Muscle of leg (tissue), 3 donors: ENCODE measurements at regions not wholly inside any gene's neighbourhood (a gene's known extent, or its start where the extent isn't known, plus 50 kb on each side); places are given as distances from the start of the nearest gene placed in this dataset.

ENCODE experiments used
- DNase-seq: peaks from one replicate; pipeline ENCODE4 v3.0.0; 2013
- H3K27ac ChIP-seq: one replicate; pipeline ENCODE4 v1.5.1; 2013; ENCODE audit warnings: mild to moderate bottlenecking, low read length, control low read depth
- H3K27me3 ChIP-seq: one replicate; pipeline ENCODE4 v1.6.1; 2013; ENCODE audit warnings: low read length; ENCODE audit not compliant: control insufficient read depth, insufficient read depth
- H3K36me3 ChIP-seq: one replicate; pipeline ENCODE4 v1.6.1; 2013; ENCODE audit warnings: low read length; ENCODE audit not compliant: control insufficient read depth, insufficient read depth
- H3K4me1 ChIP-seq: one replicate; pipeline ENCODE4 v1.6.1; 2013; ENCODE audit warnings: low read length; ENCODE audit not compliant: control insufficient read depth, insufficient read depth
- H3K4me3 ChIP-seq: one replicate; pipeline ENCODE4 v1.5.1; 2013; ENCODE audit warnings: low read length, control low read depth
- H3K9me3 ChIP-seq: replicated peaks from 2 replicates; pipeline ENCODE4 v1.6.1; 2013; ENCODE audit warnings: low read depth, low read length; ENCODE audit not compliant: control insufficient read depth
- WGBS: methylation state at CpG from one replicate; pipeline ENCODE4 v1.1.5; 2013; ENCODE audit warnings: missing lambda C conversion rate; ENCODE audit not compliant: insufficient coverage; 5-methylcytosine and 5-hydroxymethylcytosine counted together

DNA sequence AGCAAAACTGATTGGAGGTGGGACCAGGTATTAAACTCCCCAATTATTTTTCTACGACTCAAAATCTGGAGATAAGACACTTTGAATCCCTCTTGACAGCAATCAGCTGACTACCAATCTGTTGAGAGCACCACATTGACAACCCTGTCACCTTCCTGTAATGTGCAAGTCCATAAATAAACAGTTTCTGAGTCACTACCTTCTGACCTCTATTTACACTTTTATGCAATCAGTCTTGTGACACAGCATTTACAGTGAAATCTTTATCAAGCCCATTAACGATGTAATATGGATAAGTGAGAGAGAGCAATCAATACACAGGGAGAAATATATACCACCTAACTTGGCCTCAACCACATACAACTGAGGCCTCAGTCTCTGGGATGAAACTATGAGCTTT, 283.7 kb upstream of the ANO5 start:
- Histone ChIP-seq H3K27ac (no peak overlapping the region), H3K27me3 (no peaks in the 10 kb centered on the region), H3K4me1 (no peaks in the 10 kb centered on the region), H3K4me3 (no peak overlapping the region), H3K36me3 (no peaks in the 10 kb centered on the region), H3K9me3 (no peaks in the 10 kb centered on the region)
- 80% methylated on average over 1 of the region's 2 CpGs for WGBS
- DNase-seq = no peak

DNA sequence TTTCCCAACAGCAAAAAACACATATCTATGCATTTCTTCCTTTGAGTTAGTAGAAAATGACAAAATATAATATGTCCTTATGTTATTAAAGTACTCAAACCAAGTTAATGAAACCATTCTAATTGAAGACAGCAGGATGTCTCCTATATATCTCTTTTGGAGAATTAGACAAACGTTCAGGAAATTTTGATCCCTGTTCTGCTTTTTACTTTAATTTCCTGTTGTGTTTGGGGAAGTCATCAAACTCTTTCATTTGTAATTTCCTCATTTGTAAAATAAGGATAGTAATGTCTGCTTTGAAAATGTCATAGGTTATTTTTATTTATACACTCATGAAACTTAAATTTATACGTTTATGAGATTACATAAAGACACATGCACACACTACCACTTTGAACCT, 281.8 kb upstream of the ANO5 start:
- no peaks in the 10 kb centered on the region for H3K9me3 ChIP-seq
- no peak overlapping the region for H3K4me3 ChIP-seq
- H3K27me3 ChIP-seq = no peaks in the 10 kb centered on the region
- no peaks in the 10 kb centered on the region for H3K4me1 ChIP-seq
- WGBS = no CpG with 5 or more reads among the region's 2 CpGs
- H3K27ac ChIP-seq = no peak overlapping the region
- no peaks in the 10 kb centered on the region for H3K36me3 ChIP-seq
- DNase-seq = no peak

DNA sequence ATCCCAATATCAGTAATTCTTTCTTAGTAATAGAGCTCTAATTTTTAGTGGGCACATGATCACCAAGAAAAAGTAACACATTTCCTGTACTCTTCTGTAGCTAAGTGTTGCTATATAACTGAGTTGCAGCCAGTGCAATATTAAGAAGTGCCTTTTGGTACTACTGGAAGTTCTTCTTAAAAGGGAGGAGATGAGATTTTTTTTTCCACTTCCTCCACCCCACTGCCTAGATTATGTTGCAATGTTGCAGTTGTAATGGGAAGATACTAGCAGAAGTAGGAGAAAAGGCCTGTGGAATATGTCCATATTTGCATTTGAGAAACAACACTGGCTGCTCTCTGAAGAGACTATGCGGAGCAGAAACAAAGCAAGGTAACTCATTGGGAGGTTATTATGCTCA, 280.6 kb upstream of the ANO5 start:
- H3K9me3 ChIP-seq = no peaks in the 10 kb centered on the region
- H3K27me3 ChIP-seq = no peaks in the 10 kb centered on the region
- H3K27ac ChIP-seq = no peak overlapping the region
- H3K36me3 ChIP-seq = no peaks in the 10 kb centered on the region
- no peak overlapping the region for H3K4me3 ChIP-seq
- 100% methylated on average over 1 of the region's 1 CpG for WGBS
- H3K4me1 ChIP-seq = no peaks in the 10 kb centered on the region
- DNase-seq = no peak

DNA sequence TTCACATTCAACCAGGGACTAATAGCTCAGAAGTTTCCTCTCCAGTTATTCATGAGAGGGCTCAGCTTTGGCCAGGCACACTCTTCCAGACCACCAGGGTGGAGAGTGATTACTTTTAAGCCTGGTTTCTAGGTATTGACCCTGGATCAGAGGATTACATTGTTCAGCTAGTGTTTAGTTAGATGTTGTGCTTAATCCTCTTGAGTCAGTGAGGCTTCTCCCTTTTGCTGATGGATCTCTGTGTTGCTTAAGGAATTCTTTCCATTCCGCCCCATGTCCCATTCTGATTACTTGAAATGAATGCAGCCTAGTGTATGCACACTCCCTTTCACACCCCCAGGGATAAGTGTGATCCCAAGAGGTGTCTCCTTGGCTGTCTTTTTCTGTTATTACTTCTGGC, 271.7 kb upstream of the ANO5 start:
- H3K4me3 ChIP-seq = no peak overlapping the region
- WGBS = 20% methylated on average over 1 of the region's 1 CpG
- H3K27me3 ChIP-seq = no peaks in the 10 kb centered on the region
- H3K27ac ChIP-seq = no peak overlapping the region
- no peaks in the 10 kb centered on the region for H3K36me3 ChIP-seq
- no peak for DNase-seq
- no peaks in the 10 kb centered on the region for H3K9me3 ChIP-seq
- no peaks in the 10 kb centered on the region for H3K4me1 ChIP-seq

DNA sequence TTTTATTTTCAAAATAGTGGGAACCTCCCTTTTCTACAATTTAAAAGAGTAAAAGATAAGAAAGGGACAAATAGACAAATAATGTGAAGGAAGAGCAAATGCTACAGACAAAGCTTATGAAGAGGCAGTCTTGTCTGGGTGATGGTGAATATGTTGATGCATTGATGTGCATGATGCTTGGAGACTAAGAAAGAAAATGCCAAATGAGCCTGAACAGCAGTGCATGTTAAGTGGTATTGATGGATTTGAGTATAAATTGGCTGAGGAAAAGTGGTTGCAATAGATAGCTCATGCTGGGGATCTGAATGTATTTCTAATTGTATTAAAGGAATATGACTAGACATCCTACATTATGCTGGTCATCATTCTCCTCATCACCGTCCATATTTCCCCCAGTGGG, 268.6 kb upstream of the ANO5 start:
- no peaks in the 10 kb centered on the region for H3K36me3 ChIP-seq
- no peak overlapping the region for H3K4me3 ChIP-seq
- no peak for DNase-seq
- H3K27ac ChIP-seq = no peak overlapping the region
- no peaks in the 10 kb centered on the region for H3K4me1 ChIP-seq
- WGBS = no CpG with 5 or more reads among the region's 1 CpG
- no peaks in the 10 kb centered on the region for H3K27me3 ChIP-seq
- no peaks in the 10 kb centered on the region for H3K9me3 ChIP-seq

DNA sequence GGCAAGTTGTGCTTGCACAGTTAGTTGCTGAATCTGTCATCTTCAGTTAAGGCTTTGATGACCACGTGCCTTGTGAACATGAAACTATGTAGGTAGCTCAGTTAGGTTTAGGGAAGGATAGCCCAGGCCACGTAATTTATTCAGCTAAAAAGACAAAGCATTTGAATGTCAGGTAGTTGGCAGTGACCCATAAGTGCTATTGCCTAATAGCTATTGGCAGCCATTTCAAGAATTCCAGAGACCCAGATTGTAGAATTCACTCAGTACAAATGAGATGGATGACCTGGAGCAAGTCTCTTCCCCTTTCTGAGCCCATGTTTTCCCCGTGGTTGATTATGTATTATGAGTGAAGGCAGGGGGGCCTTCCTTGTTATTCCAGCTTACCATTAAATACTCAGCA, 265.3 kb upstream of the ANO5 start:
- Histone ChIP-seq H3K4me1 (no peaks in the 10 kb centered on the region), H3K4me3 (no peak overlapping the region), H3K36me3 (no peaks in the 10 kb centered on the region), H3K9me3 (no peaks in the 10 kb centered on the region), H3K27me3 (no peaks in the 10 kb centered on the region), H3K27ac (no peak overlapping the region)
- no CpG with 5 or more reads among the region's 3 CpGs for WGBS
- no peak for DNase-seq

DNA sequence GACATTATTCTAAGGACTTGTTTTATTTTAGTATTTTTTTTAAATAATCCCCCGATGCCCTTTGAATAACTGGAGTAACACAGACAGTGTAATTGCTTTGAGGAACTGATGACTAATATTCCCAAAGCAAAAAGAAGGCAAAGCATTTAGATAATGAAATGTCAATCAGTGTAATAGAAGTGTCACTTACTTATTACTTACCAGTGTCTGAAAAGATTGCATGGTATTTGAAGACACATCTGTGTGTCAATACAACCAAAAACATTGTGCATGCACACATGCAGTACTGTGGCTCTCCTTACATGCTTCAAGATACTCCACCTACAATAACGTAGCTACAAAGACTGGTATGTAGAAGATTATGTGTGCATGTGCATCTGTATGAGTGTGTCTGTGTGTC, 264.0 kb upstream of the ANO5 start:
- Histone ChIP-seq H3K36me3 (no peaks in the 10 kb centered on the region), H3K27ac (no peak overlapping the region), H3K9me3 (no peaks in the 10 kb centered on the region), H3K4me1 (no peaks in the 10 kb centered on the region), H3K27me3 (no peaks in the 10 kb centered on the region), H3K4me3 (no peak overlapping the region)
- DNase-seq = no peak
- WGBS = no CpG with 5 or more reads among the region's 2 CpGs

DNA sequence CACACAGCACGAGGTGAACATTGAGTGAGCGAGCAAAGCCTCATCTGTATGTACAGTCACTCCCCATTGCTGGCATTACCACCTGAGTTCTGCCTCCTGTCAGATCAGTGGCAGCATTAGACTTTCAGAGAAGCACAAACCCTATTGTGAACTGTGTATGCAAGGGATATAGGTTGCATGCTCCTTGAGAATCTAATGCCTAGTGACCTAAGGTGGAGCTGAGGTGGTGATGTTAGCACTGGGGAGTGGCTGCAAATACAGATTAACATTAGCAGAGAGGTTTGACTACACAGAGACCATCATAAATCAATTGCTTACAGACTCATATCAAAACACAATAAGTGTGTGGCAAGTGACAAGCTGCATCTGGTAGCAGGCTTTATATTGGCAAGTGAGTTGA, 262.5 kb upstream of the ANO5 start:
- Histone ChIP-seq H3K4me3 (no peak overlapping the region), H3K4me1 (no peaks in the 10 kb centered on the region), H3K36me3 (no peaks in the 10 kb centered on the region), H3K27ac (no peak overlapping the region), H3K9me3 (no peaks in the 10 kb centered on the region), H3K27me3 (no peaks in the 10 kb centered on the region)
- DNase-seq = no peak
- no CpG with 5 or more reads among the region's 2 CpGs for WGBS

DNA sequence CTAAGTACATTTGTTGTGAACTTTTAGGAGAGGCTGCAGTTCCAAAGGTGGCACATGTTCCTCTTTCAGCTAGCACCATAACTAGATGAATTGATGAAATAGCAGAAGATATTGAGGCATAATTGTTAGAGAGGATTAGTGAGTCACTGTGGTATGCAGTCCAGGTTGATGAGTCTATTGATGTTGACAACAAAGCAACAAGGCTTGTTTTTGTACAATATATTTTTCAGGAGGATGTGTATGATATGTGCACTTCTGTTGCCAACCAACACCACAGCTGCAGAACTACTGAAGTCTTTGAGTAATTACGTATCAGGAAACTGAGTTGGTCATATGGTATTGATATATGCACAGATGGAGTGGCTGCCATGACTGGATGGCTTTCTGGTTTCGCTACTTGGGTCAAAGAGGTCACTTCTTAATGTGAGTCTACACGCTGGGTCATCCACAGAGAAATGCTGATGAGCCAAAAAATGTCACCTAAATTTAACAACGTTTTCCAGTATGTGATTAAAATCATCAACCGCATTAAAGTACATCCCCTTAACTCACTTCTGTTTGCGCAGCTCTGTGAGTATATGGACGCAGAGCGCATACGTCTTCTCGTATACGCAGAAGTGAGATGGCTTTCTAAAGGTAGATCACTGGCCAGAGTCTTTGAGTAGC, 261.3 kb upstream of the ANO5 start:
- no peaks in the 10 kb centered on the region for H3K27me3 ChIP-seq
- no peaks in the 10 kb centered on the region for H3K9me3 ChIP-seq
- H3K36me3 ChIP-seq = no peaks in the 10 kb centered on the region
- DNase-seq = no peak
- no peak overlapping the region for H3K4me3 ChIP-seq
- no peaks in the 10 kb centered on the region for H3K4me1 ChIP-seq
- WGBS = 33% methylated on average over 3 of the region's 11 CpGs
- H3K27ac ChIP-seq = no peak overlapping the region

DNA sequence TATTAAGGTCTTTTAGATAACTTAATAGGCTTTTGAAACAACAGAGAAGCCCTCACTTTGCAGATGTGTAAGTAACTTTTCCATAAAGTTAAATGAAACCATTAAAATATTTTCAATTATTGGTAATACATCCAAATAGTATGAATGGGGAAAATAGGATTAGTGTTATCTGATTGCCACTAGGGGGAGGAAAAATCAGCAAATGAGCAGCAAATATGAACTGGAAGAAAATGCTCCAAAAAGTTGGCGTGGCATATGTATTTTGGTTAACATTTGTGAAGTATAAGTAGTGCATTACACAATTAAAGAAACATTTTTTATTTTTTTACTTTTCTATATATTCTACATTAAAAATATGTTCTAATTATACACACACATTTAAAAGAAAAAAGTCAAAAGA, 259.8 kb upstream of the ANO5 start:
- Histone ChIP-seq H3K27ac (no peak overlapping the region), H3K36me3 (no peaks in the 10 kb centered on the region), H3K27me3 (no peaks in the 10 kb centered on the region), H3K9me3 (no peaks in the 10 kb centered on the region), H3K4me3 (no peak overlapping the region), H3K4me1 (no peaks in the 10 kb centered on the region)
- DNase-seq = peak; percentile 8
- no CpG with 5 or more reads among the region's 1 CpG for WGBS

DNA sequence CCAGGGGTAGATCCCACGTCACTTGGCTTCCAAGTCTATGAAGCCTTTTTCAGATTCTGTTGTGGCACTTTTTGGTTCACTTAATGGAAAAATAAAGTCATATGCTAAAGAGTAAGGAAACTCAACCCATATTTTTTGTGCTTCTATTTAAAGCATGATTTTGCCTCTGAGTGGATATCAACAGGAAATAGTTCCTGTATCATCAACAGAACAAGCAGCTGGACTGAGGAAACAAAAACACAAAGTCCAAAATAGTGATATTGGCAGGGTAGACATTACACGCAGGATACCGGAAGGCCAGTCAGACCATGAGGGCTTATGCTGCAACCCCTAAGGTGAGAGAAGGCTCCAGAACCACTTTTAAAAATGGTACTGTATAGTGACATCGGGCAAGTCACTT, 248.3 kb upstream of the ANO5 start:
- no peaks in the 10 kb centered on the region for H3K27me3 ChIP-seq
- H3K36me3 ChIP-seq = no peaks in the 10 kb centered on the region
- H3K4me3 ChIP-seq = no peak overlapping the region
- H3K9me3 ChIP-seq = no peaks in the 10 kb centered on the region
- no peak for DNase-seq
- no CpG with 5 or more reads among the region's 4 CpGs for WGBS
- H3K4me1 ChIP-seq = no peaks in the 10 kb centered on the region
- no peak overlapping the region for H3K27ac ChIP-seq
